GM12892 (cell line): ENCODE measurements at regions not wholly inside any gene's neighbourhood (a gene's known extent, or its start where the extent isn't known, plus 50 kb on each side); places are given as distances from the start of the nearest gene placed in this dataset.

ENCODE experiments used
- DNase-seq: peaks from one replicate; pipeline ENCODE4 v3.0.0; 2011; ENCODE audit not compliant: insufficient read length
- FAIRE-seq: peaks from 2 replicates; lab custom pipeline; 2011; peaks lifted over from hg19 to GRCh38; lab: Jason Lieb, UNC
- POLR2A ChIP-seq: IDR thresholded peaks from 2 replicates; pipeline ENCODE4 v1.6.1; 2011; ENCODE audit warnings: low read depth, low read length, control low read depth
- POLR2AphosphoS5 ChIP-seq: IDR thresholded peaks from 2 replicates; pipeline ENCODE4 v1.6.1; 2011; ENCODE audit warnings: low read depth, low read length, control low read depth
- TAF1 ChIP-seq: IDR thresholded peaks from 2 replicates; pipeline ENCODE4 v1.6.1; 2011; ENCODE audit warnings: low read depth, mild to moderate bottlenecking, control low read depth, low read length, borderline replicate concordance

DNA sequence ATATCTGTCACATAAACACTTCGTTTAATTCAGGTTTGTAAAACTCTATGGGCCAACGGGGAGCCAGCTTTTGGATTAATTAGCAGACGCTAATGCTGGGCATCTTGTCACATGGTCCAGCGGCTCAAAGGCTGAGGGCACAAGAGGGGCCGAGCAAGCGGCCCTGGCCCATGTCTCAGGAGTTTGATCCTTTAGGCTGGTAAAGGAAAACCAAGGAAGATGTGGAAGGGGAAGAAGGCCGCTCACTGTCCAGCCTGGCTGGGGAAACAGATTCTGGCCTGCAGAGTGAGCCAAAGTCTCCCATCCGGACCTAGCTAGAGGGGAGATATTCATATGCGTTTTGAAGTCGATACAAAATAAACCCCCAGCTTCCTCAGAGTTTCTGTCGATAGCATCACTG lies 248.6 kb upstream of the SIX2 start:
- DNase-seq, result no peak
- TF ChIP-seq POLR2AphosphoS5, result no peak
- TF ChIP-seq TAF1, result no peak
- no peak for TF ChIP-seq POLR2A

GRCh38 chr2:45256867-45257641 lies 247.8 kb upstream of the SIX2 start:
- no peak for DNase-seq
- TF ChIP-seq POLR2A (no peak), TAF1 (no peak), POLR2AphosphoS5 (no peak)
- FAIRE-seq, result no peak

More for the DNA sequence above, 248.6 kb upstream of the SIX2 start:
- FAIRE-seq, result no peak

DNA sequence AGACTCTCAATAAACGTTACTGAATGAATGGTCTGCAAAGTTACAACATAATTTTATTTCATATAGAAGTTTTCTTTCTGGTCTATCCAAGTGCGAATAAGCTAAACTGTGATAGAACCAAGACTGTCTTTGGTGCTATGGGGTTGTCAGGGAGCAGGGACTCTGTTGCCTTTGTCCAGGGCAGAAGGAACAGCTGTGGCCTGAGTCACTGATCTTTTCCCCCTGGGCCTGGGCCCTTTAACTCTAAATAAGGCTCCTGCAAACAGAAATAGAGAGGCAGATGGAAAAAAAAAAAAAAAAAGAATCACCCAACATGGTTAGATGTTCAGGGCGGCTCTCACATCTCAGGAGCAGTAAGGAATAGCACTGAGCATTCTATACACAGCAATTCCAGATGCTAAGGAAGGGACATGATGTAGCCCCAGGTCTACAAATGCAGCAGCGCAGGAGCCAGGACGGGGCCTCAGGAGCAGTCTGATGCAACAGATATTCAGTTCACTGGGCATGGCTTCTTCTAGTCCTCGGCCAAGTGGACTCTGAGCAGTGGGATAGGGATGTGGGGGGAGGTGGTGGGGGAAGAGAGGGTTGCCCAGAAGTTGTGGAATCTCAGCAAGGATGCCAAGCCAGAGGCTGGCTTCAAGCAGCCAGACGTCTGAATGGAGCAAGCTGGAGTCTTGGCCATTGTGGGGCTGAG lies 247.1 kb upstream of the SIX2 start:
- DNase-seq, result no peak
- TF ChIP-seq POLR2A (no peak), TAF1 (no peak), POLR2AphosphoS5 (no peak)
- FAIRE-seq, result no peak

DNA sequence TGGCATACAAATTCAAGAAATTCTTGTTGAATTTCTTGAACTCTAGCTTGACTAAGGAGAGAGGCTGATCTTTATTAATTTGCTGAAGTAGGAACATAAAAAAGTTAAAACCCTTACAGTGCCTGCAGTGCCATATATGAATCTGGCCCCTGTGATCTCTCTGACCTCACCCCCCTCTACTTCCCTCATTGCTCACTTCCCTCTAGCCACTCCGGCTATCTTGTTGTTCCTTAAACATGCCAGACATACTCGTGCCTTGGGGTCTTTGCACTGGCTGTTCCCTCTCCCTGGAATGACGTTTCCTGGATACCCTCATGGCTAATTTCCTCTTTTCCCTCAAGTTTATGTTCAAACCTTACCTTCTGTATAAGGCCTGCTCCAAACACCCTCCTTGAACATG lies 246.3 kb upstream of the SIX2 start:
- DNase-seq, result no peak
- FAIRE-seq, result no peak

GRCh38 chr2:45254025-45254424 lies 244.8 kb upstream of the SIX2 start:
- TF ChIP-seq TAF1 (no peak), POLR2A (no peak), POLR2AphosphoS5 (no peak)
- DNase-seq, result no peak
- no peak for FAIRE-seq

More for the DNA sequence above, 246.3 kb upstream of the SIX2 start:
- TF ChIP-seq TAF1 (no peak), POLR2AphosphoS5 (no peak), POLR2A (no peak)

- TF ChIP-seq POLR2AphosphoS5, result no peak
- no peak for TF ChIP-seq POLR2A
- TF ChIP-seq TAF1, result no peak
- no peak for DNase-seq
- no peak for FAIRE-seq
Observed at GRCh38 chr2:45253151-45253550, 243.9 kb upstream of the SIX2 start.

DNA sequence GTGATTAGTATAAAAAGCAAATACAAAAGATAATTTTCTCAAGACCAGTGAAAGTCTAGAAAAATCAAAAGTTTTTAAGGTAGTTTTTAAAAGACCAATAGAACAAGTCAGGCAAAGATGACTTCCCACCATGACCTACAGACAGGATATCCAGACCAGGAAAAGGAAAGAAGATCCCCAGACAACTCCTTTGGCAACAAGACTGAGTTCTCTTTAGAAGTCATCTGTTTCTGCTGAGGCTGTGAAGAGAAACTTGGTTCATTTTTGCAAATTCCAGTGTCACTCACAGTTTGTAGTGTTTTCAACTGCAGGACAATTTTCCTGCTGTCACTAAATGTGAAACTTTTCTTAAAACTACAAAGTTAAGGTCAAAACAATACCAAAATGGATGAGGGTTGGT lies 240.9 kb upstream of the SIX2 start:
- FAIRE-seq (no peak), DNase-seq (no peak)
- TF ChIP-seq POLR2AphosphoS5, result no peak
- TF ChIP-seq TAF1, result no peak
- no peak for TF ChIP-seq POLR2A

- no peak for DNase-seq
- no peak for TF ChIP-seq TAF1
- no peak for TF ChIP-seq POLR2AphosphoS5
- no peak for TF ChIP-seq POLR2A
- no peak for FAIRE-seq
Observed at GRCh38 chr2:45248214-45248613, 239.0 kb upstream of the SIX2 start.

GRCh38 chr2:45244928-45245327 lies 235.7 kb upstream of the SIX2 start:
- DNase-seq (no peak), FAIRE-seq (no peak)
- TF ChIP-seq TAF1 (no peak), POLR2AphosphoS5 (no peak), POLR2A (no peak)

DNA sequence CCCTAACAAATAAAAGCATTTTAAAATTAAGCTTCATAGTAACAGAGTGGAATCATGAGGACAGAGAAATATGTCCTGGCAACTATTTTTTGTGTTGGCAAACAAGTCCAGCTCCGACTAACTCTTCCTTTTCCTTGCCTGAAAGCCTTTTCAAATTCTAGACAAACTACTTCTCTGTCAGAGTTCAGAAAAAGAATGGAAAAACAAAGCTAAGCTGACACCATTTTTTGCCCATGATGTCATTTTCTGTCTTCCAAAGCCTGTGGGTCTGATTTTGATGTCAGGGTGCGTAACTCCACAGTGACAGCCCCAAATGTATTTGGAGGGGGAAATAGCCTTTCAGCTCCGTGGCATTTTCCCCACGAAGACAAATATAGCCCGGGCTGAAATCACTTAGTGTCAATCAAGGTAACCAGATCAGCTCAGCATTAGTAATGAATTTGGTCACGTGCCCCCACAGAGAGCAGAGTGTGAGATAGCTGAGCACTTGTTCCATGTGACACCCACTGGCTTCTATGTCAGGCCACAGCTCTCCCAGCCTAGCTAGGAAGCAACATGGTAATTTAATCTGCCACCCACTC lies 233.0 kb upstream of the SIX2 start:
- no peak for FAIRE-seq
- no peak for DNase-seq
- no peak for TF ChIP-seq POLR2AphosphoS5
- no peak for TF ChIP-seq POLR2A
- no peak for TF ChIP-seq TAF1

- FAIRE-seq, result no peak
- DNase-seq, result no peak
- no peak for TF ChIP-seq TAF1
- TF ChIP-seq POLR2AphosphoS5, result no peak
- no peak for TF ChIP-seq POLR2A
Observed at GRCh38 chr2:45241061-45241561, 231.9 kb upstream of the SIX2 start.
